HS-27A (cell line): ENCODE measurements at regions not wholly inside any gene's neighbourhood (a gene's known extent, or its start where the extent isn't known, plus 50 kb on each side); places are given as distances from the start of the nearest gene placed in this dataset.

Source experiments
- DNase-seq: peaks from one replicate; pipeline ENCODE4 v3.0.0-alpha.2; 2012; ENCODE audit warnings: low read depth, missing footprints

DNA sequence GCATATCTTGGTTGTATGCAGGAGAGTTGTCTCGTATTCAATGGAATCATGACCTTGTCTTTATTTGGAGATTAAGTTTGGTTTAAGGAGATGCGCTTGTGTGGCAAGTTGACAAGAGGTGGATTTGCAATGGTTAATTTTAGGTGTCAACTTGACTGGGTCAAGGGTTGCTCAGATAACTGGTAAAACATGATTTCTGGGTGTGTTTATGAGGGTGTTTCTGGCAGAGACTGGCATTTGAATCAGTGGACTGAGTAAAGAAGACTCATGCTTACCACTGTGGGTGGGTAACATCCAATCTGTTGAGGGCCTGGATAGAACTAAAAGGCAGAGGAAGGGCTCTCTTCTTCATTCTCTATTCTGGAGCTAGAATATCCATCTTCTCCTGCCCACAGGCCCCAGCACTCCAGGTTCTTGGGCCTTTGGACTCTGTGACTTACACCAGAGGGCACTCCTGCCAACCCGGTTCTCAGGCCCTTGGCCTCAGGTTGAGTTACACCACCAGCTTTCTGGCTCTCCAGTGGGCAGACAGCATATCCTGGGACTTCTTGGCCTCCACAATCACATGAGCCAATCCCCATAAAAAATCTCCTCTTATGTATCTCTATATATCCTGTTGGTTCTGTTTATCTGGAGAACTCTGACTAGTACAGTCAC, 141.5 kb upstream of the ARID2 start:
- DNase-seq: no peak

DNA sequence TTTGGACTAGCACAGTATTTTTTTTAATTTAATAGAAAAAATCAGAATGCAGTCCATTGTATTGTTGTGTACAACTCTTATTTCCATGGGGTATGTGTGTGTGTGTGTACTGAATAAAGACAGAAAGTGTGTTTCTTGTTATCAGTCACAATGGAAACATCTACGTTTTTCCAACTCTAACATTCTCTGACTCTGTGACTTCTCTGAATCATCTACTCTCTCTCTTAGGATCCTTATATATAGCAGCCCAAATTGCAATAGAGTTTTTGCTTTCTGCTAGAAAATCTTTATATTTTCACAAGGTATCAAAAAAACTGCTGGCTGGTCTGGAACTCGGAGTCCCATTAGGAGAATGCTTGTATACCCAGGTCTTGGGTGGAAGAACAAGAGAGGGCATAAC, 138.9 kb upstream of the ARID2 start:
- no peak for DNase-seq

DNA sequence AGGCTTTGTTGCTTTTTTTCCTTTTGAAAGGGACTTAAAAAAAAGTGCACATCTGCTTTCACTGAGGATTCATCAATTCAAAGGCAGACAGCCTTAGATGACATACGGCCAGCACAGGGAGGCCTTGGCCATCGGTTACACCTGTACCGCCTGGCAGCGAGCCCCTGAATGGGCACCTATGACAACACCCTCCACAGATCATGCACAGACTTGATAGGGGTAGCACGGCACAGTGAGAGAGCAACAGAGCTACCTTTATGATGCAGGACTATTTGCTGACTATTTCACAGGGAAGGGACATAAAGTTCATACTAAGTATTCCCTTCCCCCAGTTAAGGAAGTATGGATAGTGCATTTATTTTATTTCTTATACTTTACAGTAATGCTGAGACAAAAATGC, 137.9 kb upstream of the ARID2 start:
- DNase-seq: no peak

DNA sequence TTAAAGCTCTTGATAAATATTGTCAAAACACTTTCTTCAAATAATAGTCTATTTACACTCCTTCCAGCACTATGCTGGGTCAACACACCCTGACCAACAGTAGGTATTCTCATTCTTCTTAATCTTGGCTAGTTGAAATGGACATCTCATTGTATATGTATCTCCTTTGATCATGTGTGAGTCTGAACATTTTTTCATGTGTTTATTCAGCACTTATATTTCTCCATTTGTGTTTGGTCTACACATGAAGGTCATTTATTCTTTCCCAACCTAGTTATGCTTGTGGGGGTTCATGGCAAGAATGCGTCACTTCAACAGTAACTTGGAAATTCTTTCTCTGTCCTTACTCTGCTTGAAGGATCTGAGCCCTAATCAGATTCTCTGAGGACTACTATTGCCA, 133.1 kb upstream of the ARID2 start:
- DNase-seq: no peak

DNA sequence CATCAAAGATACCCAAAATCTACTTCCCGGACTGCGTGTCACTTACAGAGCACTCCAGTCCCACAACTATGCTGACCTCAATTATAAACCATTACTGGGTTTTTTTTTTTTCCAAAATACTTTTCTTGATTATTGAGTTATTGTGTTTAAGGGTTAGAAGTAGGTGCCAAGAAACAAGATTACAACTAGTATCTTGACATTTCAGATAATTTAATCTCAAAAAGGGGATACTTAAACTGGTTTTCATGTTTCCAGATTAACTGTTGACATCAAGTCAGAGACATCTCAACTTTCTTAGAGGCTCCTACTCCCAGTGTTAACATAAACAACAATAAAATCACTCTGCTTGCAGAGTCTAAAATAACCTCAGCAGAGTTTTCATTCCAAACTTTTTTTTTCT, 131.2 kb upstream of the ARID2 start:
- no peak for DNase-seq

DNA sequence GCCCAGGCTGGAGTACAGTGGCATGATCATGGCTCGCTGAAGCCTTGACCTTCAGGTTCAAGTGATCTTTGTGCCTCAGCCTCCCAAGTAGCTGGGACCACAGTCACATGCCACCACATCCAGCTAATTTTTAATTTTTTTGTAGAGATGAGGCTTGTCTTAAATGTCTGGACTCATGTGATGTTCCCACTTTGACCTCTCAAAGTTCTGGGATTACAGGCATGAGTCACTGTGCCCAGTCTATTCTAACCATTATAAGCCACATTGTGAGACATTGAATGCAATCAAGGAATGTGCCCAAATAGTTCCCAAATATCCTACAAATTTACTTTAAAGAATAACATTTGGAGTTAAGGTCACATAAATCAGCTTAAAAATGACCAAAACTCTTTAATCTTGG, 130.7 kb upstream of the ARID2 start:
- DNase-seq: no peak

DNA sequence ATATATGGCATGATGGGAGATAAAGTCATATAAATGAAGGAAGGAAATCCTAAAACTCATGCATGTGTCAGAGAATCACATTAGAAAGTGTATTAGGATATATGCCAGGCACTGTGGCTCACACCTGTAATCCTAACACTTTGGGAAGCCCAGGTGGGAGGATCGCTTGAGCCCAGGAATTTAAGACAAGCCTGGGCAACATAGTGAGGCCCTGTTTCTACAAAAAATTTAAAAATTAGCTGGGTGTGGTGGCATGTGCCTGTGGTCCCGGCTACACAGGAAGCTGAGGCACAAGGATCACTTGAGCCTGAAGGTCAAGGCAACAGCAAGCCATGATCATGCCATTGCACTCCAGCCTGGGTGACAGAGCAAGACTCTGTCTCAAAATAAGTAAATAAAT, 130.3 kb upstream of the ARID2 start:
- no peak for DNase-seq

DNA sequence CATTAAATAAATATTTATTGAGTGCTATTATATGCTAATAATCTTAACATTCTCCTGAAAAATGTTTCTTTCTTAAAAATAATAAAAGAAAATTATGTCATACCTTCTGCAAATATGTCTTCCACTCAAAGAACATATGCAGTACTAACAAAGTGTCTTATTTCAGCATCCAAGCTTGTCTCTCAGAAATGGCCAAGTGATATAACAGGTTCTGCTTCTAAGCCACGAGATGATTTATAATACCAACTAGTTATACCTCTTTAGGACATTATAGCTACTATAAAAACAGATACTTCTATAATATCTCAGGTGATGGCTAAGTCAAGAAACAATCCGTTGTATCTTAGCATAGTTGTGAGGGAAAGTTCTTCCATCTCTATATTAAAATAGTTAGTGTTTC, 128.1 kb upstream of the ARID2 start:
- no peak for DNase-seq

DNA sequence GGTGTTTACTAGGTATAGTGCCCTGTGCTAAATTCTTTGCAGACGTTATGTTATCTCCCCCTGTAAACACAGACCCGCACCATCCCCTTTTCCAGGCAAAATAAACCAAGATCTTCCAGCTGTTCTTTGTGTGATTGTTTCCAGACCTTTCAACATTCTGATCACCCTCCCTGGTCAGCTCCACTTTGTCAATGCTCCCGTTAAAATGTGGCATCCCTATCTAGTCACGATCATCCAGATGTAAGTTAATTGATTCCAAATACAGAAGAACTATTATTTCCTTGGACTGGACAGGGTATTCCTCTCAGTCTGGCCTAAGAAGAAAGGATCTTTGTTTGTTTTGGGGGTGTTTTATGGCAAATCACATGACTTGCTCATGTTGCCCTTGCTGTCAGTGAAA, 127.6 kb upstream of the ARID2 start:
- no peak for DNase-seq

DNA sequence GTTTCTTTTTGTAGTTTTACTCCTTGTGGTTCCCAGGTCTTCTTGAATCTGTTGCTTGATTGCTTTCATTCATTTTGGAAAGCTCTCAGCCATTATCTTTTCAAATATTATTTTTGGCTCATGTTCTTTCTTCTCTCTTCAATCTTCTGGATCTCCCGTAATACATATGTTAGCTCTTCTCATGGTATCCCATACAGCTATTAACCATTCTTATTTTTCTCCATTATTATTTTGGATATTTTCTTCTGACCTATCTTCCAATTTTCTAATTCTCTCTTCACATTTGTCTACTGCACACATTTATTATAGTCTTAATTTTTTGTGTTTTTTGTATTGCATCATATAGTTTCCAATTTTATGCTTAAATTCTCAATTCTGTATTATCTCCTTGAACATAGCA, 123.9 kb upstream of the ARID2 start:
- no peak for DNase-seq

DNA sequence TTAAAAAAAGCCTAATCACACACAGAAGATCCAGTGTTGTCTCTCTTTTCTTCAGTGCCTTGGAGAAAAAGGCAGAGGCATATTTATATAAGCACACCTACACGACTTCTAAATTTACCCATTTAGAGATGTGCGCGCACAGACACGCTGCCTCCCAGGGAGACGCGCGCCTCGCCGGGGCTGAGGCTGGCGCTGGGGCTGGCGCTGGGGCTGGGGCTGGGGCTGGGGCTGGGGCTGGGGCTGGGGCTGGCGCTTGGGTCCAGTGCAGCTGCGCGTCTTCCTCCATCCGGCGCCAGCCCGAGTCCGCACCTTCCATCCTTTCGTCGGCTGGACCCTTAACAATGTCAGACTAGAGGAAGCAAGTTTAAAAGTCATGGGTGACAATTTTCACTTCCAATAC, 118.4 kb upstream of the ARID2 start:
- DNase-seq: no peak

DNA sequence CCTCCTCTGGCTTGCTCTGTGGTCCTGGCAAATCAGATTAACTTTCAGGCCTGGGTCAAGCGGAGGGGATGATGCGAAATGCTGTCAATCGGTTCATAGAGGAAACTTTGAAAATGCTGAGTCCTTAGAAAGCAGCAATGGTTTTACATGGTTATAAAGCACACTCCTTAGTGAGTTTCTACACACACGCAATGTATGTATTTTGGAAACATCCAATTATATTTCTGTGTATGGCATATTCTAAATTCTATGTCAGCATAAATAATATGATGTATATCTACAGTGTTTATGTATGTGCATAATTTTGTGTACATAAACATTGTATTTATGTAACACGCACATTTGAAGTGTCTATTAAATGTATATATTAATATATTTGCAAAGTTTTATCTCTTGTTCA, 118.0 kb upstream of the ARID2 start:
- no peak for DNase-seq

DNA sequence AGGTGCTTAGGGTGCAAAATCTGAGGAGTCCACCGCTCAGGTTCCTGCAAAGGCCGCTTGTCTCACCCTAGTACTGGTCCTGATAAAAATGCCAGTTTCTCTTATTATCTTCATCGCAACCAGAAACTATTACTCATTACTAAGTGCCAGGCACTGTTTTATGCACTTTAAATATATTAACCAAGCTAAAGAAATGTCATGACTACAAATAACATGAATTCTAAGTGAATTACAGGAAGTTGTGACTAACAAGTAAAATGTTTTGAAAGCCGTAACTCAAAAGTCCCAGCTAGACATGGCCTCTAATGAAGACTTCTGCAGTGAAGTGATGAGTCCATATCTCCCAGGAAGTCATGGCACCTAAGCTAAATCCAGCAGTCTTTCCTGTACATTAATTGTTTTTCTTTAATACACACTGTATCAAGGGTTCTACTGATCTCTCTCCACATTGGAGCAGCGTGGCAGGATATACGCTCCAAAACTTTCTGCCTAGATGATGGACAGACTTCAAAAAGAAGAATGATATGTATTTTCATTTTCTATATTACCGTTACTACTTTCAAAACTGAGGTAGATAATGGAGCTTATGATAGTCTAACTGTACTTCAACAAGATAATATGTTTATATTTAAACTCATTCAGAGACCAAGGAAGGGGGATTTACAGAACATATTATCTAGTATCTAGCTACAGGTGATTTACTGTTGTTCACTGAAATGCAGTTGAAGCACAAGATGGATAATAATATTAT, 117.3 kb upstream of the ARID2 start:
- DNase-seq: no peak

DNA sequence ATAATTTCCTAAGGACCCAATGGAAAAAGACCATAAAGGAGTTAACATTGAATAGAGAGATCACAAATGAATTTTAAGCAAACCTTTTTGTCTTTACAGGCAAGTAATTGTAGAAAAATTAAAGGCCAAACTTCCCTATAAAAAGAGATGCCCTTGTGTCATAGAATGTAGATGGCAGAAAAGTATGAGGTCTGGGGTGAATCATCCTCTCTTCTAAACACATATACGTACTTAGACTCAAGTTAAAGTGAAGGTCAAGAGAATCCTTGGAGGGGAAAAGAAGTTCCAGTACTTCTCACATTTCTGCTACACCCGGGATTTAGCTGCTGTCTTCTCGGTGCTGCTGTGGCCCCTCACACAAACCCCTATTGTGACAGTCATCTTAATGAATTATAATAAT, 116.2 kb upstream of the ARID2 start:
- DNase-seq: no peak

DNA sequence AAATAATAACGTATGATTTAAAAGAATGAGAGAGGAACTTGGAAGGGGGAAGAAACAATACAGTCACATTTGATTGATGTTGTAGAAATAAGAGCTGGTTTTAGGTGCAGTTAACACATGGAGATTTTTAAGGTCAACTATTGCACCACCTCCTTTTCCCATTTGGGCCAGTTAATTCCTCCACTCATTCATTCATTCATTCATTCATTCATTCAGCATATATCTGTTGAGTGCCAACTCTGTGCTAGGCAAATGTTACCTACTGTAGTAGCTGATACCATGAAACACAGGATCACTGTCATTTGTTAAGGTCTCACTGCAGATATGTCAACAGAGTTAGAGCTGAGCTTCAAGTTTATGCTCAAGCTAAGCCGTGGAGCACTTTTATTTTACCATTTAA, 115.7 kb upstream of the ARID2 start:
- no peak for DNase-seq

DNA sequence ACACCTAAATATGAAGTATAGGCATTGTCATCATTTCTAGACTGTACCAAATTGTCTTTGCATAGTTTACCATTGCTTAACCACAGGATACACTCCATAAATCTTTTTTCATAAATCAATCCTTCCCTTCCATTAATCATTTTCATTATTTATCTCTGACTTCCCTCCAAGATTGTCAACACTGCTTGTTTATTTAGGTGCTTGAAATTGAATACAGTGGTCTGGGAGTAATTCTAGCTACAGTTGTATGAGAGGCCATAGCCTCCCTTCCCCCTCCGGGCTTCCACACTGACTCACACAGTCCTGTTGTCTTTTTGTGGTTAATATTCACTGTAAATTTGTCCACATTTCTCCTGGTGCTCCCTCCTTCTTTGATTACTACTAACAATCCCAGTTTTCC, 114.2 kb upstream of the ARID2 start:
- peak; percentile 40 for DNase-seq

DNA sequence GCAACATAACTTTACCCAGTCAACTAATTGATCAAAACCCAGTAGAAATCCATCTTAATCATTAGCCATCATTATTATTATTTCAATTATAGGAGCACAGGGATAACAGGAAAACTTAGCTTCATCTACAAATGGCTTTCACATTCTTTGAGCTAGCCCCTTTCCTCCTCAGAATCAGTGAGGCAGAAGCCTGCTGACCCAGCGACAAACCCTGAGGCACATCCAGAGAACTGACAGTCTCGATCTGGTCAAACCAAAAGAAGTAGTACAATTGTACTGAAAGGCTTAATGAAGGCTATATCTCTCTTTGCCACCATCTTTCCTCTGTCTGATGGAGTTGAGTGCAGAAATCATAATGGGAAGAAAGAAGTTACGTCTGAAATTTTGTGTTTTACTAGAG, 109.8 kb upstream of the ARID2 start:
- DNase-seq: no peak

DNA sequence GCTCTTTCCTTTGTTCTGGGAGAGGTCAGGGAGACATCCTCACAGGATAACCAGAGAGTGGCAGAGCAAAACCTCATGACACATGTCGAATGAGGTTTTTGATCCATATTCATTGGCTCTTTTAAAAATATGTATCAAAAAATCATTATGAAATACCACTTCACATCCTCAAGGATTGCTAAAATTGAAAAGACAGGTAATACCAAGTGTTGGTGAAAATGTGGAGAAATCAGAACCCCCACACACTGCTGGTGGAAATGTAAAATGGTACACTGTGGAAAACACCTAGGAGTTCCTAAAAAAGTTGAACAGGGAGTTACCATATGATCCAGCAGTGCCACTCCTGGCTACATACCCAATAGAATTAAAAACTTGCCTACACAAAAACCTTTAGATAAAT, 107.8 kb upstream of the ARID2 start:
- DNase-seq: no peak

DNA sequence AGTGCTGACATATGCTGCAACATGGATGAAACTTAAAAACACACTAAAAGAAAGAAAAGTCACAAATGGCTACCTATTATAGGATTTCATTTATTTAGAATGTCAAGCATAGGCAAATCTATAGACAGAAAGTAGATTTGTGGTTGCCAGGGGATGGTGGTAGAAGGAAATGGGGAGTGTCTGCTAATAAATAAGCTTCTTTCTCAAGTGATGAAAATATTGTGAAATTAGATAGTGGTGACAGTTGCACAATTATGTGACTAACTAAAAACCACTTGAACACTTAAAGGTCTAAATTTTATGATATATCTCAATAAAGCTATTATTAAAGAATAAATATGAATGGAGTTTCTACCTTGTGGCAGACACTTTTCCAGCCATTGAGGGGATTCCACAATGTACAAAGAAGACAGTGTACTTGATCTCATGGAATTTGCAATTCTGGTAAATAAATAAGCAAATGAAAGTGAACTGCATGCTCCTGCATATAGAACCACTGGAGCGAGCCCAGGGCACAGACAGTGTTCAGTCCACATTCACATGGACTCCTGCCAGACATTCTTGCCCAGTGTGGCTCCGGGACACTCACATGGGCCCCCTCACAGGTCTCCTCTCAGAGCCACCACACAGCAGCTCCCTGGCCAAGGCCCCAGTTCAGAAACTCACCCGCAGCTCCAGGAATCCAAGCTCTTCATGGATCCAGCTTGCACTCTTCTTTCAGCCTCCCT, 107.1 kb upstream of the ARID2 start:
- DNase-seq: no peak

DNA sequence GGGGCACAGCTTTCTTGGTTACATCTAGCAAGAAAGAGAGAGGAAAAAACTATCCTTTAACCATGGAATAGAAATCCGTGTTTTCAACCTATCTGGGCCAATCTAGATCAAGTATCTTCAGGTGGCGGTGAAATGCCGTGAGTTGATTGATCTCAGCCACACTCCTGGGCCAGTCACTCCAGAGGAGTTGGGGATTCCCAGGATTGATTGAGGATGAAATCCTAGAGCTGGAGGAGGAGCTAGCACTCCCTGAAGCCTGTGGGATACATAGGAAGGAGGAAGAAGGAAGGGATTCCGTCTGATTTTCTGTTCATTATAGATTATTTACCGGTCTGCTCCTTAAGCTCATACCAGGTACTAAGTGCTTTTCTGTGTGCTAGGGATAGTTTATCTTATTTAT, 106.3 kb upstream of the ARID2 start:
- no peak for DNase-seq

DNA sequence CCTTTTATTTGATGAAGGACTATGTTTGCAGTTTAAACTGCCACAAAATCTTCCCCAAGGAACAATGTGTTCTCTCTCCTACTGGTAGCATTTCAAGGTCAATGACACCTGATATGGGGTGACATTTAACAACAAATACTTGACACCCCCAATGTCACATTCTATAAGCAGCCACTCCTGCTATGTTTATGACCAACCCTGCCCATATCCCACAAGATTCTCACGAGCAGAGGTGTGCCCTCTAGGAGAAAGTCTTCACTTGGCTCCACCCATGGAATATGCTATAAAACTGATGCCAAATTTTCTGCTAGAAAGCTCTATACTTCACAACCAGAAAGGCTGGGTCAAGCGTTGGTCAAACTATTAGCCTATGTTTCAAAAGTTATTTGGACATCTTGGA, 105.6 kb upstream of the ARID2 start:
- DNase-seq: no peak

DNA sequence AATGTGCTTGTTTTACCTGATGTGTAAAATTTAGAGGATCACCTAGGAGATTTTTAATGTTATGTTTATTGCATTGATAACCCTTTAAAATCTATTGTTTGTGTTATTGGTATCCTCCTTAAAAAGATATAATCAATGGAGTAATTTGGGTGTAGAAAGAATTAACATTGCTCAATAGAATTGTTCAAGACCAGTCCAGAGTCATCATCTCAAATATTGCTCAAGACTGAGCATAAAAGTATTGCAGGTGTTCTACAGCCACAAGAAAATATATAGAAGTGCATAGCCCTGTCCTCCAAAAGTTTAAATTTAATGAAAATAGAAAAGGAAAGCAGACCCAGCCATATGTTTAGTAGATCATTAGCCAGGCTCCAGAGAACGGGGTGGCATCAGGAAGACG, 102.5 kb upstream of the ARID2 start:
- no peak for DNase-seq

DNA sequence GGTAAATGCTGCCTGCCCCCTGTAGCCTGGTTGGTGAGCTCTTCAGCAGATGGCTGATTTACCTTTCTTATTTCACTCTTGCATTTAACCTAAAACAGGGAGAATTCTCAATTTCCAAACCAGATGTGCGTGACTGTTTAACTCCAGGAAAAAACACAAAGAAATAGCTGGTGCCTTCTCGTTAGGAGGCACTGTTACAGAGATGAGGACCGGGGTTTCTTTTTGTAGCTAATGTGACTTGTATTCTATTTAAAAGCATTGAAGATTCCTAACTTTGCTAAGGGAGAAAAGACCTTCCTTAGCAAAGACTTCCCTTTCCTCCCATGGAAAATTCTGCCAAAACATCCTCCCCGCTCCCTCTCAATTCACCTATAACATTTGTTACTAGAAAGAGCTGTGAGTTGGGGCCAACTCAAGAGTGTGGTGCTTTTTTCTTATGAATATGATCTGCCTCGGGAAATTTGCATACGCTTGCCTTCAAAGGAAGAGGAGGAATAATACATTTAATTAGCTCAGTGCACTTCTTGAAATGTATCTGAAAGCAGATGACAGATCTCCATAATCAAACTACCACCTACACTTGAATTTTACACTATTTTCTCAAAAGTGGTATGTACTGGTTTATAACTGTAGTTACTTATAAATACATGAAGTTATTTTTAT, 102.0 kb upstream of the ARID2 start:
- DNase-seq: no peak
